OCI-LY3 (cell line): ENCODE measurements at regions not wholly inside any gene's neighbourhood (a gene's known extent, or its start where the extent isn't known, plus 50 kb on each side); places are given as distances from the start of the nearest gene placed in this dataset.

Source experiments
- H2AFZ ChIP-seq: fragments of 200-600, 300-600 bp; shearing (Covaris generic); 2 replicates; pipeline ENCODE4 v1.6.0; 2014; ENCODE audit warnings: antibody characterized with exemption, low read depth, low read length
- H3K27ac ChIP-seq: fragments of 200-600, 300-600 bp; sonication (generic); 2 replicates; pipeline ENCODE4 v1.5.1; 2014; ENCODE audit warnings: mild to moderate bottlenecking, low read length, moderate library complexity, mixed read lengths
- H3K27me3 ChIP-seq: fragments of 200-600, 300-600 bp; sonication (generic); 2 replicates; pipeline ENCODE4 v1.6.1; 2014; ENCODE audit warnings: low read depth, low read length, mixed read lengths
- H3K36me3 ChIP-seq: fragments of 200-600, 300-600 bp; sonication (generic); replicated peaks from 2 replicates; pipeline ENCODE3; 2014; ENCODE audit warnings: low read depth, low read length, mixed read lengths
- H3K4me1 ChIP-seq: fragments of 300-600, 200-600 bp; sonication (generic); 2 replicates; pipeline ENCODE4 v1.6.1; 2014; ENCODE audit warnings: low read length, mixed read lengths
- H3K4me2 ChIP-seq: fragments of 200-600, 300-600 bp; sonication (generic); 2 replicates; pipeline ENCODE4 v1.6.1; 2014; ENCODE audit warnings: low read length, mixed read lengths
- H3K4me3 ChIP-seq: fragments of 300-600, 200-600 bp; sonication (generic); 2 replicates; pipeline ENCODE4 v1.5.1; 2014; ENCODE audit warnings: antibody characterized with exemption, mild to moderate bottlenecking, low read length, moderate library complexity
- H3K79me2 ChIP-seq: fragments of 300-600, 200-600 bp; shearing (Covaris generic); 2 replicates; pipeline ENCODE4 v1.6.1; 2014; ENCODE audit warnings: mild to moderate bottlenecking, low read length, mixed read lengths
- H3K9ac ChIP-seq: fragments of 300-600, 200-600 bp; shearing (Covaris generic); 2 replicates; pipeline ENCODE4 v1.6.0; 2014; ENCODE audit warnings: mild to moderate bottlenecking, low read length, moderate library complexity
- H3K9me3 ChIP-seq: fragments of 200-600, 300-600 bp; shearing (Covaris generic); 2 replicates; pipeline ENCODE4 v1.6.1; 2014; ENCODE audit warnings: low read length, mixed read lengths; ENCODE audit not compliant: insufficient read depth
- H4K20me1 ChIP-seq: fragments of 200-600, 300-600 bp; sonication (generic); 2 replicates; pipeline ENCODE4 v1.6.1; 2016; ENCODE audit warnings: low read length, mixed read lengths; ENCODE audit not compliant: insufficient read depth
- CTCF ChIP-seq: fragments of 200-600, 300-600 bp; sonication (generic); IDR thresholded peaks from 2 replicates; pipeline ENCODE4 v1.5.1; 2014; ENCODE audit warnings: antibody characterized with exemption, low read length, low read depth
- EZH2phosphoT487 ChIP-seq: fragments of 200-600 bp; shearing (Covaris generic); IDR thresholded peaks from 2 replicates; pipeline ENCODE4 v1.6.1; 2018; ENCODE audit warnings: antibody characterized with exemption, mixed run types, low read depth

- Histone ChIP-seq H3K36me3 (no peaks in the 10 kb centered on the region), H3K4me2 (no peak overlapping the region), H2AFZ (no peak overlapping the region), H3K27ac (no peak overlapping the region), H3K27me3 (no peaks in the 10 kb centered on the region), H4K20me1 (no peaks in the 10 kb centered on the region), H3K9ac (no peak overlapping the region), H3K79me2 (no peaks in the 10 kb centered on the region), H3K4me1 (no peaks in the 10 kb centered on the region), H3K4me3 (no peak overlapping the region), H3K9me3 (no peaks in the 10 kb centered on the region)
- TF ChIP-seq CTCF: no peak
- TF ChIP-seq EZH2phosphoT487: no peak
Measured at GRCh38 chr1:80520949-80521348, 1279.8 kb upstream of the ADGRL2 start.

GRCh38 chr1:80517062-80517461 lies 1283.7 kb upstream of the ADGRL2 start:
- Histone ChIP-seq H3K4me1 (no peaks in the 10 kb centered on the region), H3K27ac (no peak overlapping the region), H3K4me3 (no peak overlapping the region), H3K27me3 (no peaks in the 10 kb centered on the region), H4K20me1 (no peaks in the 10 kb centered on the region), H3K79me2 (no peaks in the 10 kb centered on the region), H3K4me2 (no peak overlapping the region), H3K9ac (no peak overlapping the region), H3K36me3 (no peaks in the 10 kb centered on the region), H2AFZ (no peak overlapping the region), H3K9me3 (no peaks in the 10 kb centered on the region)
- TF ChIP-seq EZH2phosphoT487 (no peak), CTCF (no peak)

- H2AFZ ChIP-seq: no peak overlapping the region
- H4K20me1 ChIP-seq: no peaks in the 10 kb centered on the region
- no peaks in the 10 kb centered on the region for H3K4me1 ChIP-seq
- H3K79me2 ChIP-seq: no peaks in the 10 kb centered on the region
- H3K9ac ChIP-seq: no peak overlapping the region
- H3K36me3 ChIP-seq: no peaks in the 10 kb centered on the region
- no peak overlapping the region for H3K4me3 ChIP-seq
- H3K27ac ChIP-seq: no peak overlapping the region
- TF ChIP-seq CTCF: no peak
- no peak for TF ChIP-seq EZH2phosphoT487
- H3K4me2 ChIP-seq: no peak overlapping the region
- H3K9me3 ChIP-seq: no peaks in the 10 kb centered on the region
- no peaks in the 10 kb centered on the region for H3K27me3 ChIP-seq
Measured at GRCh38 chr1:80509965-80510522, 1290.7 kb upstream of the ADGRL2 start.

- no peak overlapping the region for H3K4me2 ChIP-seq
- no peaks in the 10 kb centered on the region for H4K20me1 ChIP-seq
- H3K27ac ChIP-seq: no peak overlapping the region
- no peaks in the 10 kb centered on the region for H3K79me2 ChIP-seq
- H3K9me3 ChIP-seq: no peaks in the 10 kb centered on the region
- no peak overlapping the region for H3K9ac ChIP-seq
- H2AFZ ChIP-seq: no peak overlapping the region
- no peaks in the 10 kb centered on the region for H3K36me3 ChIP-seq
- peaks cover 6% of the 10 kb centered on the region; the same call in 1 of the 2 replicates for H3K4me1 ChIP-seq
- no peak for TF ChIP-seq EZH2phosphoT487
- TF ChIP-seq CTCF: no peak
- H3K4me3 ChIP-seq: no peak overlapping the region
- no peaks in the 10 kb centered on the region for H3K27me3 ChIP-seq
Measured at GRCh38 chr1:80506216-80506615, 1294.5 kb upstream of the ADGRL2 start.
